WTC11 (cell line): ENCODE measurements at regions not wholly inside any gene's neighbourhood (a gene's known extent, or its start where the extent isn't known, plus 50 kb on each side); places are given as distances from the start of the nearest gene placed in this dataset.

Experiments
- ATAC-seq: fragments of 200-7000 bp; cut with Tn5 transposase; 2 replicates; pipeline ENCODE4 v1.10.0; 2021; ENCODE audit warnings: mild to moderate bottlenecking, moderate library complexity
- CTCF ChIA-PET: fragments of 300-600 bp; sonication (Branson Sonifier 250); formaldehyde crosslinking; loops from one replicate; lab custom pipeline; 2021; ENCODE audit warnings: antibody characterized with exemption; lab: Charles Lee
- POLR2A ChIA-PET: fragments of 350-600 bp; sonication (Branson Sonifier 250); formaldehyde crosslinking; loops from one replicate; lab custom pipeline; 2021; ENCODE audit warnings: antibody characterized with exemption; lab: Charles Lee
- DNase-seq: peaks from one replicate; pipeline ENCODE4 v3.0.0; 2021; ENCODE audit warnings: low spot score
- H3K27ac Mint-ChIP-seq: 2 replicates; pipeline ENCODE4 v1.8.0; 2021; ENCODE audit warnings: mixed read lengths
- H3K27me3 Mint-ChIP-seq: 2 replicates; pipeline ENCODE4 v1.8.0; 2021; ENCODE audit warnings: low read depth, mild to moderate bottlenecking, moderate library complexity, mixed read lengths
- H3K36me3 Mint-ChIP-seq: 2 replicates; pipeline ENCODE4 v1.8.0; 2021; ENCODE audit warnings: mixed read lengths
- H3K4me1 Mint-ChIP-seq: 2 replicates; pipeline ENCODE4 v1.8.0; 2022; ENCODE audit warnings: mixed read lengths
- H3K4me3 Mint-ChIP-seq: 2 replicates; pipeline ENCODE4 v1.8.0; 2021; ENCODE audit warnings: mild to moderate bottlenecking, moderate library complexity, mixed read lengths
- H3K9me3 Mint-ChIP-seq: 2 replicates; pipeline ENCODE4 v1.8.0; 2021; ENCODE audit warnings: mixed read lengths
- ATF2 ChIP-seq: sonication (generic); formaldehyde crosslinking; IDR thresholded peaks from 2 replicates; pipeline ENCODE4 v1.8.1; 2022; ENCODE audit warnings: low read depth, missing genetic modification reagents, borderline replicate concordance
- CBFB ChIP-seq: sonication (generic); formaldehyde crosslinking; IDR thresholded peaks from 2 replicates; pipeline ENCODE4 v1.8.1; 2022; ENCODE audit warnings: mild to moderate bottlenecking, low read depth, missing genetic modification reagents
- GRHL2 ChIP-seq: fragments of 250-450 bp; sonication (Bioruptor Pico); IDR thresholded peaks from 2 replicates; pipeline ENCODE4 v1.8.0; 2022; ENCODE audit warnings: mild to moderate bottlenecking, moderate library complexity; ENCODE audit not compliant: insufficient replicate concordance, severe bottlenecking
- IRF2 ChIP-seq: sonication (generic); formaldehyde crosslinking; IDR thresholded peaks from 2 replicates; pipeline ENCODE4 v1.8.0; 2022; ENCODE audit warnings: low read depth, missing genetic modification reagents, borderline replicate concordance
- MYBL2 ChIP-seq: sonication (generic); formaldehyde crosslinking; IDR thresholded peaks from 2 replicates; pipeline ENCODE4 v1.8.1; 2023; ENCODE audit warnings: mild to moderate bottlenecking, moderate library complexity, missing genetic modification reagents
- NR1H2 ChIP-seq: sonication (generic); formaldehyde crosslinking; IDR thresholded peaks from 2 replicates; pipeline ENCODE4 v1.9.0; 2021; ENCODE audit warnings: mild to moderate bottlenecking, moderate library complexity, missing genetic modification reagents
- NR3C1 ChIP-seq: sonication (generic); formaldehyde crosslinking; conservative IDR thresholded peaks from 2 replicates; pipeline ENCODE4 v1.8.1; 2023; ENCODE audit warnings: low read depth, mild to moderate bottlenecking, missing genetic modification reagents
- TCF7 ChIP-seq: sonication (generic); formaldehyde crosslinking; IDR thresholded peaks from 2 replicates; pipeline ENCODE4 v1.8.0; 2022; ENCODE audit warnings: mild to moderate bottlenecking, low read depth, missing genetic modification reagents, moderate library complexity
- TEAD1 ChIP-seq: sonication (generic); formaldehyde crosslinking; IDR thresholded peaks from 2 replicates; pipeline ENCODE4 v1.8.0; 2022; ENCODE audit warnings: mild to moderate bottlenecking, missing genetic modification reagents
- ZNF138 ChIP-seq: sonication (generic); formaldehyde crosslinking; conservative IDR thresholded peaks from 2 replicates; pipeline ENCODE4 v1.8.1; 2022; ENCODE audit warnings: mild to moderate bottlenecking, moderate library complexity, missing genetic modification reagents
- ZNF396 ChIP-seq: fragments of 250-450 bp; sonication (Bioruptor Pico); IDR thresholded peaks from 2 replicates; pipeline ENCODE4 v1.8.0; 2021; ENCODE audit warnings: mild to moderate bottlenecking, moderate library complexity, borderline replicate concordance
- ZNF512 ChIP-seq: sonication (generic); formaldehyde crosslinking; IDR thresholded peaks from 2 replicates; pipeline ENCODE4 v1.8.1; 2022; ENCODE audit warnings: missing genetic modification reagents, borderline replicate concordance
- ZNF671 ChIP-seq: fragments of 250-450 bp; sonication (Bioruptor Pico); IDR thresholded peaks from 2 replicates; pipeline ENCODE4 v1.8.0; 2021; ENCODE audit warnings: mild to moderate bottlenecking
- TF ChIP-seq, protein P1 (sequence below): fragments of 250-450 bp; sonication (Bioruptor Pico); conservative IDR thresholded peaks from 2 replicates; pipeline ENCODE4 v1.9.0; 2021; ENCODE audit warnings: mild to moderate bottlenecking
- TF ChIP-seq, protein P2 (sequence below): sonication (generic); formaldehyde crosslinking; conservative IDR thresholded peaks from 2 replicates; pipeline ENCODE4 v1.8.1; 2023; ENCODE audit warnings: mild to moderate bottlenecking, low read depth, missing genetic modification reagents, moderate library complexity
- TF ChIP-seq, protein P3 (sequence below): sonication (generic); formaldehyde crosslinking; IDR thresholded peaks from 2 replicates; pipeline ENCODE4 v1.8.1; 2023; ENCODE audit warnings: mild to moderate bottlenecking, moderate library complexity, missing genetic modification reagents
- TF ChIP-seq, protein P4 (sequence below): sonication (generic); formaldehyde crosslinking; IDR thresholded peaks from 2 replicates; pipeline ENCODE4 v1.8.0; 2022; ENCODE audit warnings: mild to moderate bottlenecking, missing genetic modification reagents
- TF ChIP-seq, protein P5 (sequence below): sonication (generic); formaldehyde crosslinking; IDR thresholded peaks from 2 replicates; pipeline ENCODE4 v1.8.0; 2023; ENCODE audit warnings: mild to moderate bottlenecking, missing genetic modification reagents
- TF ChIP-seq, protein P6 (sequence below): sonication (generic); formaldehyde crosslinking; IDR thresholded peaks from 2 replicates; pipeline ENCODE4 v1.8.1; 2022; ENCODE audit warnings: mild to moderate bottlenecking, moderate library complexity, missing genetic modification reagents
- TF ChIP-seq, protein P7 (sequence below): sonication (generic); formaldehyde crosslinking; IDR thresholded peaks from 2 replicates; pipeline ENCODE4 v1.8.1; 2022; ENCODE audit warnings: low read depth, mild to moderate bottlenecking, moderate library complexity, missing genetic modification reagents, borderline replicate concordance

DNA sequence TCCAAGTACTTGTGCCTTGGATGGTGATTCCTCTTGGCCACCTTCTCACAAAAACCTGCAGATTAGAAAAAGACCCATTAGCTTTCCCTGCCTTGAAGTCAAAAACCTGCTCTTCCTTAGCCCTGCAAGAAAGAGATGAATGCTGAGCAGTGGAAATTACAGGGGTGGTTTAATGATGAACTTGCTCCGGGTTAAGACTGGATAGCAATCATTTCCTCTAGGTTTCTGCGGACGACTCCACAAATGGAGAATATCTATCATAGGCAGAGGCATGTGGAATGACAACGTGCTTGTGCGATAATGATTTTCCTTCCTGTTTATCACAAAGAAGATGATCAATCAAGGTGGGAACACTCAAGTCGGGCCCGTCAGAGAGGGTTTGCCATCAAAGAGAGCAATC, 201.2 kb upstream of the ERCC4 start (continued):
- TF ChIP-seq CBFB (CRISPR knock-in tag): no peak
- TF ChIP-seq ZNF671 (CRISPR knock-in tag): no peak
- TF ChIP-seq, all 79 proteins: peak for 0

DNA sequence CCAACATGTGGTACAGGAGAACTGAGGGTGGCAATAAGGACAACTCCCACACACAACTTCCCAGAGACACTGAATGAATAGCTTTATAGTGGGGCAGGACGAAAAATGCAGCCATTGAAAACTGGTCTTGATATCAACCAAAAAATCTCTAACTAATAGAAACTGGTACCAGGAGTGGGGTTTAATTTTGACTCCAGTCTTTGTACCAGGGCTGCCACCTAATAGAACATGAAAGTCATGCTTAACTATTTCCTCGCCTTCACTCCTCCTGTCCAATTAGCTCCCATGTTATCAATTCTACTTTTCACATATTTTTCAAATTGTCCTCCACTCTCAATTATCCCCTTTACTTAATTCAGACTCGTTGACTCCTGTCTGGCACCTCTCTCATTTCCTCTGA, 192.0 kb upstream of the ERCC4 start:
- Mint-ChIP-seq H3K27ac (no peak overlapping the region), H3K4me3 (no peak overlapping the region), H3K36me3 (peaks cover 23% of the 10 kb centered on the region), H3K27me3 (peaks cover 4% of the 10 kb centered on the region; the same call in 1 of the 2 replicates), H3K9me3 (peaks cover 43% of the 10 kb centered on the region), H3K4me1 (no peaks in the 10 kb centered on the region)
- ATAC-seq (no peak), DNase-seq (no peak)
- POLR2A ChIA-PET: no interaction called here
- CTCF ChIA-PET: no interaction called here
- no peak for TF ChIP-seq ZNF512
- TF ChIP-seq GRHL2 (CRISPR knock-in tag): no peak
- TF ChIP-seq MYBL2 (CRISPR knock-in tag): no peak
- no peak for TF ChIP-seq IRF2 (CRISPR knock-in tag)
- no peak for TF ChIP-seq ZNF396 (CRISPR knock-in tag)
- TF ChIP-seq, protein P1, sequence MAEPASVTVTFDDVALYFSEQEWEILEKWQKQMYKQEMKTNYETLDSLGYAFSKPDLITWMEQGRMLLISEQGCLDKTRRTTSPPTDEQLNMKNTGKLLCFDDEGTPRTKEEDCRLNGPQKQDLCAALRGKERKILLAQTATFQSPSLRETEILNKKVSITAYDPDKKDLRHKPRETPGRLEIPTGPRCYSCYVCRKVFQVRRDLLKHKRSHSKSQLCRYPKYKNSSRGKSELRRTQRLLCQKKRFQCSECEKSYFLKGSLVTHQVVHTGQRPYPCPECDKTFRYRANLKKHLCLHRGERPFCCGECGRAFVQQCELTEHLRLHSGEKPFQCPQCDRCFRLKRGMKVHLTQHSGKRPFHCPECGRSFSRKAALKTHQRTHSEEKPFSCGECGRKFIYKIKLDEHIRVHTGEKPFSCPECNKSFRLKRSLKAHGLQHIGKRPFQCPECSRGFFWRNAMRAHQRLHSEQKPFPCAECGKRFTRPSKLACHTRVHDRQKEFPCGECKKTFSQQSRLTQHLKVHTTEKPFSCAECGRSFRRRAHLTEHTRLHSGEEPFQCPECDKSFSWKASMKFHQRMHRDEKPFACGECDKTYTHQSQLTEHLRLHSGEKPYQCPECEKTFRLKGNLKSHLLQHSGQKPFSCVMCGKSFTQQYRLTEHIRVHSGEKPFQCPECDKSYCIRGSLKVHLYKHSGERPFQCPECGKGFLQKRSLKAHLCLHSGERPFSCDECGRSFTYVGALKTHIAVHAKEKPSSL (CRISPR knock-in tag): no peak
- TF ChIP-seq, protein P2, sequence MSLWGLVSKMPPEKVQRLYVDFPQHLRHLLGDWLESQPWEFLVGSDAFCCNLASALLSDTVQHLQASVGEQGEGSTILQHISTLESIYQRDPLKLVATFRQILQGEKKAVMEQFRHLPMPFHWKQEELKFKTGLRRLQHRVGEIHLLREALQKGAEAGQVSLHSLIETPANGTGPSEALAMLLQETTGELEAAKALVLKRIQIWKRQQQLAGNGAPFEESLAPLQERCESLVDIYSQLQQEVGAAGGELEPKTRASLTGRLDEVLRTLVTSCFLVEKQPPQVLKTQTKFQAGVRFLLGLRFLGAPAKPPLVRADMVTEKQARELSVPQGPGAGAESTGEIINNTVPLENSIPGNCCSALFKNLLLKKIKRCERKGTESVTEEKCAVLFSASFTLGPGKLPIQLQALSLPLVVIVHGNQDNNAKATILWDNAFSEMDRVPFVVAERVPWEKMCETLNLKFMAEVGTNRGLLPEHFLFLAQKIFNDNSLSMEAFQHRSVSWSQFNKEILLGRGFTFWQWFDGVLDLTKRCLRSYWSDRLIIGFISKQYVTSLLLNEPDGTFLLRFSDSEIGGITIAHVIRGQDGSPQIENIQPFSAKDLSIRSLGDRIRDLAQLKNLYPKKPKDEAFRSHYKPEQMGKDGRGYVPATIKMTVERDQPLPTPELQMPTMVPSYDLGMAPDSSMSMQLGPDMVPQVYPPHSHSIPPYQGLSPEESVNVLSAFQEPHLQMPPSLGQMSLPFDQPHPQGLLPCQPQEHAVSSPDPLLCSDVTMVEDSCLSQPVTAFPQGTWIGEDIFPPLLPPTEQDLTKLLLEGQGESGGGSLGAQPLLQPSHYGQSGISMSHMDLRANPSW (CRISPR knock-in tag): no peak
- TF ChIP-seq, protein P3, sequence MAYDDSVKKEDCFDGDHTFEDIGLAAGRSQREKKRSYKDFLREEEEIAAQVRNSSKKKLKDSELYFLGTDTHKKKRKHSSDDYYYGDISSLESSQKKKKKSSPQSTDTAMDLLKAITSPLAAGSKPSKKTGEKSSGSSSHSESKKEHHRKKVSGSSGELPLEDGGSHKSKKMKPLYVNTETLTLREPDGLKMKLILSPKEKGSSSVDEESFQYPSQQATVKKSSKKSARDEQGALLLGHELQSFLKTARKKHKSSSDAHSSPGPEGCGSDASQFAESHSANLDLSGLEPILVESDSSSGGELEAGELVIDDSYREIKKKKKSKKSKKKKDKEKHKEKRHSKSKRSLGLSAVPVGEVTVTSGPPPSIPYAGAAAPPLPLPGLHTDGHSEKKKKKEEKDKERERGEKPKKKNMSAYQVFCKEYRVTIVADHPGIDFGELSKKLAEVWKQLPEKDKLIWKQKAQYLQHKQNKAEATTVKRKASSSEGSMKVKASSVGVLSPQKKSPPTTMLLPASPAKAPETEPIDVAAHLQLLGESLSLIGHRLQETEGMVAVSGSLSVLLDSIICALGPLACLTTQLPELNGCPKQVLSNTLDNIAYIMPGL (CRISPR knock-in tag): no peak
- TF ChIP-seq ATF2: no peak
- TF ChIP-seq, protein P4, sequence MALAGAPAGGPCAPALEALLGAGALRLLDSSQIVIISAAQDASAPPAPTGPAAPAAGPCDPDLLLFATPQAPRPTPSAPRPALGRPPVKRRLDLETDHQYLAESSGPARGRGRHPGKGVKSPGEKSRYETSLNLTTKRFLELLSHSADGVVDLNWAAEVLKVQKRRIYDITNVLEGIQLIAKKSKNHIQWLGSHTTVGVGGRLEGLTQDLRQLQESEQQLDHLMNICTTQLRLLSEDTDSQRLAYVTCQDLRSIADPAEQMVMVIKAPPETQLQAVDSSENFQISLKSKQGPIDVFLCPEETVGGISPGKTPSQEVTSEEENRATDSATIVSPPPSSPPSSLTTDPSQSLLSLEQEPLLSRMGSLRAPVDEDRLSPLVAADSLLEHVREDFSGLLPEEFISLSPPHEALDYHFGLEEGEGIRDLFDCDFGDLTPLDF (CRISPR knock-in tag): no peak
- TF ChIP-seq, protein P5, sequence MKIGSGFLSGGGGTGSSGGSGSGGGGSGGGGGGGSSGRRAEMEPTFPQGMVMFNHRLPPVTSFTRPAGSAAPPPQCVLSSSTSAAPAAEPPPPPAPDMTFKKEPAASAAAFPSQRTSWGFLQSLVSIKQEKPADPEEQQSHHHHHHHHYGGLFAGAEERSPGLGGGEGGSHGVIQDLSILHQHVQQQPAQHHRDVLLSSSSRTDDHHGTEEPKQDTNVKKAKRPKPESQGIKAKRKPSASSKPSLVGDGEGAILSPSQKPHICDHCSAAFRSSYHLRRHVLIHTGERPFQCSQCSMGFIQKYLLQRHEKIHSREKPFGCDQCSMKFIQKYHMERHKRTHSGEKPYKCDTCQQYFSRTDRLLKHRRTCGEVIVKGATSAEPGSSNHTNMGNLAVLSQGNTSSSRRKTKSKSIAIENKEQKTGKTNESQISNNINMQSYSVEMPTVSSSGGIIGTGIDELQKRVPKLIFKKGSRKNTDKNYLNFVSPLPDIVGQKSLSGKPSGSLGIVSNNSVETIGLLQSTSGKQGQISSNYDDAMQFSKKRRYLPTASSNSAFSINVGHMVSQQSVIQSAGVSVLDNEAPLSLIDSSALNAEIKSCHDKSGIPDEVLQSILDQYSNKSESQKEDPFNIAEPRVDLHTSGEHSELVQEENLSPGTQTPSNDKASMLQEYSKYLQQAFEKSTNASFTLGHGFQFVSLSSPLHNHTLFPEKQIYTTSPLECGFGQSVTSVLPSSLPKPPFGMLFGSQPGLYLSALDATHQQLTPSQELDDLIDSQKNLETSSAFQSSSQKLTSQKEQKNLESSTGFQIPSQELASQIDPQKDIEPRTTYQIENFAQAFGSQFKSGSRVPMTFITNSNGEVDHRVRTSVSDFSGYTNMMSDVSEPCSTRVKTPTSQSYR: no peak
- TF ChIP-seq, protein P6, sequence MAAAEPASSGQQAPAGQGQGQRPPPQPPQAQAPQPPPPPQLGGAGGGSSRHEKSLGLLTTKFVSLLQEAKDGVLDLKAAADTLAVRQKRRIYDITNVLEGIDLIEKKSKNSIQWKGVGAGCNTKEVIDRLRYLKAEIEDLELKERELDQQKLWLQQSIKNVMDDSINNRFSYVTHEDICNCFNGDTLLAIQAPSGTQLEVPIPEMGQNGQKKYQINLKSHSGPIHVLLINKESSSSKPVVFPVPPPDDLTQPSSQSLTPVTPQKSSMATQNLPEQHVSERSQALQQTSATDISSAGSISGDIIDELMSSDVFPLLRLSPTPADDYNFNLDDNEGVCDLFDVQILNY (CRISPR knock-in tag): no peak
- TF ChIP-seq TEAD1: no peak
- no peak for TF ChIP-seq ZNF138 (CRISPR knock-in tag)
- TF ChIP-seq NR1H2 (CRISPR knock-in tag): no peak
- TF ChIP-seq TCF7 (CRISPR knock-in tag): no peak
- TF ChIP-seq NR3C1 (CRISPR knock-in tag): no peak
- TF ChIP-seq, protein P7, sequence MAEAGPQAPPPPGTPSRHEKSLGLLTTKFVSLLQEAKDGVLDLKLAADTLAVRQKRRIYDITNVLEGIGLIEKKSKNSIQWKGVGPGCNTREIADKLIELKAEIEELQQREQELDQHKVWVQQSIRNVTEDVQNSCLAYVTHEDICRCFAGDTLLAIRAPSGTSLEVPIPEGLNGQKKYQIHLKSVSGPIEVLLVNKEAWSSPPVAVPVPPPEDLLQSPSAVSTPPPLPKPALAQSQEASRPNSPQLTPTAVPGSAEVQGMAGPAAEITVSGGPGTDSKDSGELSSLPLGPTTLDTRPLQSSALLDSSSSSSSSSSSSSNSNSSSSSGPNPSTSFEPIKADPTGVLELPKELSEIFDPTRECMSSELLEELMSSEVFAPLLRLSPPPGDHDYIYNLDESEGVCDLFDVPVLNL (CRISPR knock-in tag): no peak
